NT2/D1 (cell line): ENCODE measurements at regions not wholly inside any gene's neighbourhood (a gene's known extent, or its start where the extent isn't known, plus 50 kb on each side); places are given as distances from the start of the nearest gene placed in this dataset.
A peak's percentile ranks its signal among the peaks of the same experiment; 100 is the strongest.
"Not testable (repeated sequence)": the region's sequence is repeated elsewhere in the genome, so short reads cannot be mapped to it uniquely, and the experiment has no call there.

ENCODE experiments used
- DNase-seq: peaks from one replicate; pipeline ENCODE4 v3.0.0-alpha.2; 2011; ENCODE audit warnings: low read depth, low spot score
- H3K27me3 ChIP-seq: 2 replicates; pipeline ENCODE4 v1.6.0; 2011; ENCODE audit warnings: mild to moderate bottlenecking; ENCODE audit not compliant: insufficient read length, insufficient read depth
- H3K36me3 ChIP-seq: 2 replicates; pipeline ENCODE4 v1.6.1; 2011; ENCODE audit warnings: mild to moderate bottlenecking, low read length, mixed read lengths; ENCODE audit not compliant: insufficient read depth, insufficient read length
- H3K4me1 ChIP-seq: 2 replicates; pipeline ENCODE4 v1.5.1; 2011; ENCODE audit not compliant: insufficient read depth, insufficient read length
- H3K4me3 ChIP-seq: 2 replicates; pipeline ENCODE4 v1.5.1; 2011; ENCODE audit warnings: low read depth; ENCODE audit not compliant: insufficient read length
- H3K9ac ChIP-seq: 2 replicates; pipeline ENCODE4 v1.6.0; 2011; ENCODE audit warnings: low read depth; ENCODE audit not compliant: insufficient read length
- H3K9me3 ChIP-seq: 2 replicates; pipeline ENCODE4 v1.5.1; 2011; ENCODE audit warnings: mild to moderate bottlenecking, low read length; ENCODE audit not compliant: insufficient read depth
- SUZ12 ChIP-seq: IDR thresholded peaks from 2 replicates; pipeline ENCODE4 v1.6.1; 2011; ENCODE audit not compliant: insufficient read length, insufficient read depth; ENCODE audit errors: extremely low read depth
- YY1 ChIP-seq: IDR thresholded peaks from 2 replicates; pipeline ENCODE4 v1.6.1; 2011; ENCODE audit not compliant: insufficient read length, insufficient read depth
- ZNF274 ChIP-seq: IDR thresholded peaks from 2 replicates; pipeline ENCODE4 v1.6.1; 2011; ENCODE audit warnings: mild to moderate bottlenecking, low read depth, low read length

- Histone ChIP-seq H3K9me3 (no peaks in the 10 kb centered on the region), H3K27me3 (peaks cover 25% of the 10 kb centered on the region), H3K4me1 (peaks cover 22% of the 10 kb centered on the region), H3K4me3 (no peak overlapping the region), H3K36me3 (no peaks in the 10 kb centered on the region), H3K9ac (no peak overlapping the region)
- no peak for DNase-seq
- no peak for TF ChIP-seq SUZ12
- no peak for TF ChIP-seq YY1
- TF ChIP-seq ZNF274: no peak
Observed at GRCh38 chr1:181184621-181185020, 96.1 kb downstream of the IER5 start.

- peaks cover 16% of the 10 kb centered on the region for H3K4me1 ChIP-seq
- peaks cover 27% of the 10 kb centered on the region for H3K27me3 ChIP-seq
- no peaks in the 10 kb centered on the region for H3K36me3 ChIP-seq
- H3K9ac ChIP-seq: no peak overlapping the region
- H3K4me3 ChIP-seq: no peak overlapping the region
- no peak for DNase-seq
- H3K9me3 ChIP-seq: no peaks in the 10 kb centered on the region
- TF ChIP-seq ZNF274 (no peak), SUZ12 (no peak)
Observed at GRCh38 chr1:181185461-181185860, 97.0 kb downstream of the IER5 start.

GRCh38 chr1:181186133-181186532, 97.6 kb downstream of the IER5 start:
- not testable (repeated sequence) for DNase-seq, H3K4me3 ChIP-seq, H3K36me3 ChIP-seq, H3K9me3 ChIP-seq, H3K9ac ChIP-seq
- Histone ChIP-seq H3K4me1 (peaks cover 13% of the 10 kb centered on the region), H3K27me3 (peaks cover 31% of the 10 kb centered on the region)

DNA sequence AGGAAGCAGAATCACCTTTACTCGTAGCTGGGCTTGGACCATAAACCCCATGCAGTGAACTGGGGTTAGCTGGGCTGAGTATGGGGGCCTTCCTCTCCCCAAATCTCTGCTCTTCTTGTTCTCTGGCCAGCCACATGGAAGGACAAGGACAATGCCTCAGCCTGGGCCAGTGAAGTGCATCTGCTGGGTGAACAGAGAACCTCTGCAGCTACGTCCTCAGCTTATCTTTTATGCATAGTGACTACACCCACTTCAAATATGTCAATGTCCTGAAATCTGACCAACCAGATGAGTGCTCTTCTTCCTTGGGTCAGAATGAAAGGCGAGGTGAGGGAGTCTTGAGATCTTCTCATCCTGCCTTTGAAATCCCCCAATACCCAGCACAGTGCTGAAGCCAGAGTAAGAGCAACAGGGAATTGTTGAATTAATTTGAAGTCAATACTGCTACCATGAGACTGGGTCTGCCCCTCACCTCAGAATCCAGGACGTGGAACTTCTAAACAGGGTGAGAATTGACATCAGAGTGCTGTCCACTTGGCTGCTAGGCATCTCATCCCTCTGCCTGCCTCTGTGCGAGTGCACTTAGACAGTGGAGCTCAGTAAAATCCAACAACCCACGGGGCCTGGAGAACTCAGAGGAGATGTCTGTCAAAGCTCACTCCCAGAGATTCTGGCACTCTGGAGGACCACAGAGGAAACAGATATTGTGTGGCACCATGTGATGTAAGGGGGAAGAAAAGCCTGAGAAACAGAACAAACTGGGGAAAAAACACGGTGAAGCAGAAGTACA, 99.0 kb downstream of the IER5 start:
- H3K36me3 ChIP-seq: no peaks in the 10 kb centered on the region
- peaks cover 29% of the 10 kb centered on the region for H3K27me3 ChIP-seq
- H3K9ac ChIP-seq: no peak overlapping the region
- no peaks in the 10 kb centered on the region for H3K9me3 ChIP-seq
- H3K4me1 ChIP-seq: peaks cover 6% of the 10 kb centered on the region
- TF ChIP-seq SUZ12 (no peak), YY1 (no peak)
- H3K4me3 ChIP-seq: no peak overlapping the region
- no peak for DNase-seq

GRCh38 chr1:181189245-181189644, 100.7 kb downstream of the IER5 start:
- no peak for DNase-seq
- H3K4me1 ChIP-seq: peaks cover 6% of the 10 kb centered on the region
- no peaks in the 10 kb centered on the region for H3K36me3 ChIP-seq
- H3K9ac ChIP-seq: no peak overlapping the region
- no peak for TF ChIP-seq YY1
- TF ChIP-seq ZNF274: no peak
- TF ChIP-seq SUZ12: no peak
- H3K27me3 ChIP-seq: peaks cover 29% of the 10 kb centered on the region
- H3K9me3 ChIP-seq: no peaks in the 10 kb centered on the region
- H3K4me3 ChIP-seq: no peak overlapping the region

DNA sequence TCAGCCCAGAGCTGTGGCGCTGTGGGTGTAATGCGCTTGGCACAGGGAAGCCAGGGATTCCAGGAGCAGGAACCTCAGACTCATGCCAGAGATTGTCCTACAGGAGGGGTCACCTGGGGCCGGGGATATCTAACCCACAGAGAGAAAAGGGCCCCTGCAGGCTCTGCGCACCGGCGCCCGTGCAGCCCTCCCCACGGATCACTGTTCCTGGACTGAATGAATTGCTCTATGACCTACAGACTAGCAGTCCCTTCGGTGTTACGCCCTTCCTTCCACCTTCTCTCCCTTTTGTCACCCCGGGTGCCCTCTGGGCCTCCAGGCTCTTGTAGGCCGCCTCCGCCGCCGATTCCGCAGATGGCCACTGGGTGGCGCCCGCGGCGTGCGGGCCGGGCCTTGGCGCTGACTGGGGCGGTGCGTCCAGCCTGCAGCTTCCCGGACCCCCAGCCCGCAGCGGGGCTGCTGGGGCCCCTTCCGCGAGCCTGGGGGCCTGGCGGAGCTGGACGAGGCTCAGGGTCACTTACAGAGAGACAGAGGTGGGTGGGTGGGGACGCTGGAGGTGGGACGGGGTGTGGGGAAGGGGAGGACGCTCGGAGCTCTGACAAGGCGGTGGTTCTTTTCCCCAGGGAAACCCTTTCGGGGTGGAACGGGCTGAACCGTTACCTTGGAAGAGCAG, 101.3 kb downstream of the IER5 start:
- peaks cover 25% of the 10 kb centered on the region for H3K27me3 ChIP-seq
- H3K4me1 ChIP-seq: peaks cover 6% of the 10 kb centered on the region
- peaks cover 4% of the 10 kb centered on the region; the same call in 1 of the 2 replicates for H3K9me3 ChIP-seq
- peak overlapping the region; percentile 37 for H3K9ac ChIP-seq
- no peak for TF ChIP-seq YY1
- no peak for TF ChIP-seq ZNF274
- no peak for TF ChIP-seq SUZ12
- no peaks in the 10 kb centered on the region for H3K36me3 ChIP-seq
- peak overlapping the region; percentile 27 for H3K4me3 ChIP-seq
- peak; percentile 71 for DNase-seq

DNA sequence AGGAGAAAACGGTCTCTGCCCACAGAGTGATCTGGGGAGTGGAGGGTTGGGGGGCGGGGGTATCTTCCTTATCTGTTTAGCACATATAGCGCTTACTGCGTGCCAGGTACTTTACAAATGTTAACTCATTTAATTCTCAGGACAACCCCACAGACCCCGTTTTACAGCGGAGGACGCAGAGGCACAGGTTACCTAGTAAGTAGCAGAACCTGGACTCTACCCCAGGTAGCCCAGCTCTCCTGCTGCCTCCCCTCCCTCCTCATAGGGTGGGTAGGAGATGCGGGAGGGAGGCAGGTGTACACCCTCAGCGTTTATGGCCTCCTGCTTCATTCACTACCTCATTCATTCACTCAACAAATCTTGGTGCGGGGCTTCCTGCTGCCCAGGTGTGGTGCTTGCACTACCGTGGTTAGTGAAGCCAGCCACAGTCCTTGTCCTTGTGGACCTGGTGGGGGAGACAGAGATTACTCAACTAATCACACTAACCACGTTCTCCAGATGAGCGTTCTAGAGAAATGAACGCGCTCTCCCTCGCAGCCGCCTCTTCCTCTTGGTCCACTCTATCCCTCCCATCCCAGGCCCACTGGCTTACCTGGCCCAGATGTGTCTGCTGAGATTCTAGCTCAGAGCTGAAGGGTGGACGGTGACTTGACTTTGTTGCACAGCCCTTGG, 102.0 kb downstream of the IER5 start:
- no peaks in the 10 kb centered on the region for H3K36me3 ChIP-seq
- TF ChIP-seq SUZ12 (no peak), ZNF274 (no peak), YY1 (no peak)
- H3K4me1 ChIP-seq: peaks cover 6% of the 10 kb centered on the region
- no peak overlapping the region for H3K9ac ChIP-seq
- peak overlapping the region; percentile 27 for H3K4me3 ChIP-seq
- peaks cover 8% of the 10 kb centered on the region; the same call in 1 of the 2 replicates for H3K9me3 ChIP-seq
- H3K27me3 ChIP-seq: peaks cover 18% of the 10 kb centered on the region
- no peak for DNase-seq
